MM.1S (cell line): ENCODE measurements at regions not wholly inside any gene's neighbourhood (a gene's known extent, or its start where the extent isn't known, plus 50 kb on each side); places are given as distances from the start of the nearest gene placed in this dataset.

Source experiments
- DNase-seq: peaks from one replicate; pipeline ENCODE4 v3.0.0-alpha.2; 2015
- H2AFZ ChIP-seq: fragments of 300-600 bp; sonication (generic); 2 replicates; pipeline ENCODE4 v1.6.0; 2016; ENCODE audit warnings: antibody characterized with exemption, low read length
- H3F3A ChIP-seq: fragments of 300-600 bp; sonication (generic); 2 replicates; pipeline ENCODE4 v1.6.1; 2016; ENCODE audit warnings: mild to moderate bottlenecking, antibody characterized with exemption, low read length, moderate library complexity, mixed read lengths; ENCODE audit not compliant: insufficient read depth
- H3K27ac ChIP-seq: fragments of 300-600 bp; sonication (generic); 2 replicates; pipeline ENCODE4 v1.5.1; 2016; ENCODE audit warnings: mild to moderate bottlenecking, low read length
- H3K27me3 ChIP-seq: fragments of 300-600 bp; sonication (generic); replicated peaks from 2 replicates; pipeline ENCODE4 v1.6.0; 2016; ENCODE audit warnings: low read length; ENCODE audit not compliant: insufficient read depth
- H3K36me3 ChIP-seq: fragments of 300-600 bp; sonication (generic); replicated peaks from 2 replicates; pipeline ENCODE4 v1.6.1; 2016; ENCODE audit warnings: mild to moderate bottlenecking, low read length, mixed read lengths; ENCODE audit not compliant: insufficient read depth
- H3K4me1 ChIP-seq: fragments of 300-600 bp; sonication (generic); 2 replicates; pipeline ENCODE4 v1.6.1; 2016; ENCODE audit warnings: low read length, mixed read lengths
- H3K4me2 ChIP-seq: fragments of 300-600 bp; sonication (generic); 2 replicates; pipeline ENCODE4 v1.6.0; 2016; ENCODE audit warnings: low read depth, low read length
- H3K4me3 ChIP-seq: fragments of 300-600 bp; sonication (generic); 2 replicates; pipeline ENCODE4 v1.5.1; 2016; ENCODE audit warnings: low read length, mixed read lengths
- H3K79me2 ChIP-seq: fragments of 300-600 bp; sonication (generic); 2 replicates; pipeline ENCODE4 v1.6.1; 2016; ENCODE audit warnings: mixed run types, low read length, mixed read lengths
- H3K9ac ChIP-seq: fragments of 300-600 bp; sonication (generic); 2 replicates; pipeline ENCODE4 v1.6.1; 2016; ENCODE audit warnings: low read length, mixed read lengths
- H3K9me2 ChIP-seq: fragments of 300-600 bp; sonication (generic); replicated peaks from 2 replicates; pipeline ENCODE4 v1.6.1; 2016; ENCODE audit warnings: mild to moderate bottlenecking, low read length, mixed read lengths; ENCODE audit not compliant: insufficient read depth
- H3K9me3 ChIP-seq: fragments of 300-600 bp; sonication (generic); replicated peaks from 2 replicates; pipeline ENCODE4 v1.6.1; 2016; ENCODE audit warnings: mild to moderate bottlenecking, low read length, mixed read lengths; ENCODE audit not compliant: insufficient read depth
- H4K20me1 ChIP-seq: fragments of 300-600 bp; sonication (generic); 2 replicates; pipeline ENCODE4 v1.6.1; 2016; ENCODE audit warnings: mild to moderate bottlenecking, low read length, moderate library complexity, mixed read lengths; ENCODE audit not compliant: insufficient read depth
- EZH2 ChIP-seq: fragments of 300-600 bp; sonication (generic); optimal IDR thresholded peaks from 2 replicates; pipeline ENCODE3; 2017; ENCODE audit warnings: low read depth, mild to moderate bottlenecking, antibody characterized with exemption, low read length, mixed read lengths
- EZH2phosphoT487 ChIP-seq: fragments of 300-600 bp; sonication (generic); IDR thresholded peaks from 2 replicates; pipeline ENCODE4 v1.6.1; 2018; ENCODE audit warnings: antibody characterized with exemption, low read length
- TF ChIP-seq, protein P1 (sequence below): fragments of 300-600 bp; sonication (generic); IDR thresholded peaks from 2 replicates; pipeline ENCODE4 v1.5.1; 2016; ENCODE audit warnings: antibody characterized with exemption, low read length, mixed read lengths

DNA sequence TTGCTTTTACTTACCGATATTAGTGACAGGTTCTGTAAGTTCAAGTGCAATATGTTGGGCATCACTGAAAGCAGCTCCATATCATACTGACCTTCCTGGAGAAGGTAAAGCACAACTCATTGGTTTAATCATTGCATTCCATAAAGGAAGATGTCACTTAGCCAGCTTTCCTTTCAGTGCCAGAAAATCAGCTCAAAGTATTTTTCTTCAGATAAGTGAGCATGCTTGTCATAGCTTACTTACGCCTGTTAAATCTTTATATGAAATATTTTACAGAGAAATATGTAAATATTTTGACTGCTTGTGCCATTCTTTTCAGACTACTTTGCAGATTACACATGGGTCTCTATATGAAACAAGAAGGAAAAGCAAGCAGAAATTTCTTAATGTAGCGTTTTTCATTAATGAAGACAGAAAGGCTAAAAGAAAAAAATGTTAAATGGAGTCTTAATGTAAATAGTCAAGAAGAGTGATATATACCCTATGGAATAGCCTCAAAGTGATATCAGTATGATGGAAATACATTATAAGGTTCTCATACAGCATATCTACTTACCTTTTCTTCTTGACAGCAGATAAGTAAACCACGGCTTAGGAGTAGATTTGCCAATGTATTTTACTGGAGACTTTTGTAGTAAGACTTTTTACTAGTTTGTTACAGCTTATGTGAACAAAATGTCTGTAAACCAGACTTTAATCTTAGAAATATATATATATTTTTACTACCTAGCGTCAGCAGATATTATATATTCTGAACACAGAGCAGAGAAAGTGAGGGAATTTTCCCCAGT, 649.7 kb downstream of the METTL15 start:
- no peak overlapping the region for H3K9ac ChIP-seq
- no peaks in the 10 kb centered on the region for H3K4me1 ChIP-seq
- no peaks in the 10 kb centered on the region for H3K79me2 ChIP-seq
- H3K36me3 ChIP-seq = no peaks in the 10 kb centered on the region
- H3K9me2 ChIP-seq = no peaks in the 10 kb centered on the region
- TF ChIP-seq, protein P1, sequence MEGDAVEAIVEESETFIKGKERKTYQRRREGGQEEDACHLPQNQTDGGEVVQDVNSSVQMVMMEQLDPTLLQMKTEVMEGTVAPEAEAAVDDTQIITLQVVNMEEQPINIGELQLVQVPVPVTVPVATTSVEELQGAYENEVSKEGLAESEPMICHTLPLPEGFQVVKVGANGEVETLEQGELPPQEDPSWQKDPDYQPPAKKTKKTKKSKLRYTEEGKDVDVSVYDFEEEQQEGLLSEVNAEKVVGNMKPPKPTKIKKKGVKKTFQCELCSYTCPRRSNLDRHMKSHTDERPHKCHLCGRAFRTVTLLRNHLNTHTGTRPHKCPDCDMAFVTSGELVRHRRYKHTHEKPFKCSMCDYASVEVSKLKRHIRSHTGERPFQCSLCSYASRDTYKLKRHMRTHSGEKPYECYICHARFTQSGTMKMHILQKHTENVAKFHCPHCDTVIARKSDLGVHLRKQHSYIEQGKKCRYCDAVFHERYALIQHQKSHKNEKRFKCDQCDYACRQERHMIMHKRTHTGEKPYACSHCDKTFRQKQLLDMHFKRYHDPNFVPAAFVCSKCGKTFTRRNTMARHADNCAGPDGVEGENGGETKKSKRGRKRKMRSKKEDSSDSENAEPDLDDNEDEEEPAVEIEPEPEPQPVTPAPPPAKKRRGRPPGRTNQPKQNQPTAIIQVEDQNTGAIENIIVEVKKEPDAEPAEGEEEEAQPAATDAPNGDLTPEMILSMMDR = no peak
- TF ChIP-seq EZH2 (no peak), EZH2phosphoT487 (no peak)
- no peaks in the 10 kb centered on the region for H3K9me3 ChIP-seq
- no peaks in the 10 kb centered on the region for H4K20me1 ChIP-seq
- no peak overlapping the region for H3K4me3 ChIP-seq
- H3K27me3 ChIP-seq = no peaks in the 10 kb centered on the region
- H2AFZ ChIP-seq = no peak overlapping the region
- no peak for DNase-seq
- H3F3A ChIP-seq = no peaks in the 10 kb centered on the region
- no peak overlapping the region for H3K27ac ChIP-seq
- no peak overlapping the region for H3K4me2 ChIP-seq

DNA sequence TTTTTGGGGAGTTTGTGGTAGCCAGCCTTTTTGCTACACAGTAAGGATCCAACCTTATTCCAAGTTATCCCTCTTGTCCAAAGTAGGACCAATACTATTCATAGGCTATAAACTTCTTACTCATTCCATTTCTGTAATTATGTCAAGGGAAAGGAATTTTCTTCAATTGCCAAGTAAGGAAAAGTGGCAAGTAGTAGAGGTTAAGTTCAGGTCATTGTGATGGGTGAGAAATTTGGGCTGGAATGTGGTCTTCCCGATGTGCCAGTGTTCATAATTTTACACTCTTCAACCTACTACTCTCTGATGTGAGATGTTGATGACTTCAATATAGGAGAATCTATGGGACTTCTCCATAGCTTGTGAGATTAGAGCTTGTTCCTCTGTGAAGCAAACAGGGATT, 648.8 kb downstream of the METTL15 start:
- H3K27me3 ChIP-seq = no peaks in the 10 kb centered on the region
- no peaks in the 10 kb centered on the region for H3K79me2 ChIP-seq
- no peak overlapping the region for H3K9ac ChIP-seq
- no peak overlapping the region for H3K4me2 ChIP-seq
- no peak overlapping the region for H2AFZ ChIP-seq
- TF ChIP-seq, protein P1 = no peak
- TF ChIP-seq EZH2phosphoT487 = no peak
- TF ChIP-seq EZH2 = no peak
- H3K9me2 ChIP-seq = no peaks in the 10 kb centered on the region
- no peak overlapping the region for H3K27ac ChIP-seq
- no peaks in the 10 kb centered on the region for H3K9me3 ChIP-seq
- no peaks in the 10 kb centered on the region for H3K36me3 ChIP-seq
- no peaks in the 10 kb centered on the region for H3F3A ChIP-seq
- no peak for DNase-seq
- no peaks in the 10 kb centered on the region for H3K4me1 ChIP-seq
- no peaks in the 10 kb centered on the region for H4K20me1 ChIP-seq
- H3K4me3 ChIP-seq = no peak overlapping the region

DNA sequence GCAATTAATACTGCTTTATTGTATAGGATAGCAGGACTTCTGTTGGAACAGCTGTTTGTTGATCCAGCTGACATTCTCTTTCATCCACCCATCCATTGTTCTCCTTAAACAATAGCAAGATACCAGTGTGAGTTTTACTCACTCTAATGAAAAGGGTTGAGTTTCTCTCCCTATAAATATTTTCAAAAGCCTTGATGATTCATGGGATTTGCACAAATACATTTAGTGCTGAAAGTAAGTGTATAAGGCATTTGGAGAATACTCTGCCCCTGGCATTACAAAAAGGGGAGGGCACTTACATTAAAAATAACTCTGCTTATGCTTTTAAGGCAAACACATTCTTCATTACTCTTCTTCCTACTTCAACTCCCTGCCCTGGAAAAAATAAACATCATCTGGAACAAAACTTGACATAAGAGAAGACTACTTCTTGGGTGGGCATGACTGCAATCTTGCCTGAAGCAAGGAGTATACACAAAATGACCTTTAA, 634.9 kb downstream of the METTL15 start:
- no peak overlapping the region for H2AFZ ChIP-seq
- H3K4me2 ChIP-seq = no peak overlapping the region
- H3K27me3 ChIP-seq = no peaks in the 10 kb centered on the region
- no peaks in the 10 kb centered on the region for H3F3A ChIP-seq
- no peaks in the 10 kb centered on the region for H4K20me1 ChIP-seq
- no peak overlapping the region for H3K27ac ChIP-seq
- TF ChIP-seq EZH2 (no peak), EZH2phosphoT487 (no peak)
- TF ChIP-seq, protein P1 = no peak
- H3K79me2 ChIP-seq = no peaks in the 10 kb centered on the region
- H3K4me1 ChIP-seq = no peaks in the 10 kb centered on the region
- H3K36me3 ChIP-seq = no peaks in the 10 kb centered on the region
- H3K4me3 ChIP-seq = no peak overlapping the region
- DNase-seq = no peak
- H3K9me3 ChIP-seq = no peaks in the 10 kb centered on the region
- no peaks in the 10 kb centered on the region for H3K9me2 ChIP-seq
- H3K9ac ChIP-seq = no peak overlapping the region
